DMS153 treated with DMSO at 0.1 percent for 48 hours (cell line): ENCODE measurements at regions not wholly inside any gene's neighbourhood (a gene's known extent, or its start where the extent isn't known, plus 50 kb on each side); places are given as distances from the start of the nearest gene placed in this dataset.
"Not testable (repeated sequence)": the region's sequence is repeated elsewhere in the genome, so short reads cannot be mapped to it uniquely, and the experiment has no call there.

Experiments
- DNase-seq: peaks from one replicate; lab custom pipeline; 2025; ENCODE audit not compliant: unreplicated experiment; lab: John Stamatoyannopoulos, UW

DNA sequence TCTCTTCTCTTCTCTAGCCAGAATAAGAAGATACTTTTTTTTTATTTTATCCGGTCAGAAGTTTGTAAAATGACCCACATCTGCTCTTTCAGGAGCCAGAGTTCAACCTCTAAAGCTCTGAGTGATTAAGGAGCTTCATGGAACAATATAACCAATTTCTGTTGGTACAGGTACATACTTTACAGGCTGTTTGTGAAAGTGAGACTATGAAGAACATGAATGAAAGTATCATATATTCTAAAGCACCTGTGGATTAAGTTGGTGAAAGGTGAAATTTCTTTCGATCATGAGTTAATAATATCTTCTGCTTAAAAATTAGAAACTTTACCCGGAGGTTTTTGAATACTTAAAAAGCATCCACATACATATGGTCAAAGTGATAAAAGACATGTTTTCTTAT, 65.2 kb downstream of the DMRT2 start:
- no peak for DNase-seq

DNA sequence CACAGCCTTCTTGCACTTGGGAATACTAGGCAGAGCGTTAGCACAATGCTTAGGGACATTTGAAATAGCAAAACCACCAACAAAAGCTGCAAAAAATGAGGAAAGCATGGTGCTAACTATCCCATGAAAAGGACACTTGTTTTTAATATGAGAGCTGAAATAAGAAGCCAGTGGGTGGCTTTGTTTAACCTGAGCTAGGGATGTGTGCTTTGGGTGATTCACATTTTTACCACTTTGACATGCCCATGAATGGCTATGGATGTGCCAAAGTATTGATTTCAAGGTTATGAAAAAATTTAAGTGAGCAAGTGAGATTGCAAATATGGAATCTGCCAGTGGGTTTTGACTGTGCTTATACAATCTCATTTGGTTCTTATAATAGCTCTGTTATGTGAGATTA, 67.3 kb downstream of the DMRT2 start:
- no peak for DNase-seq

DNA sequence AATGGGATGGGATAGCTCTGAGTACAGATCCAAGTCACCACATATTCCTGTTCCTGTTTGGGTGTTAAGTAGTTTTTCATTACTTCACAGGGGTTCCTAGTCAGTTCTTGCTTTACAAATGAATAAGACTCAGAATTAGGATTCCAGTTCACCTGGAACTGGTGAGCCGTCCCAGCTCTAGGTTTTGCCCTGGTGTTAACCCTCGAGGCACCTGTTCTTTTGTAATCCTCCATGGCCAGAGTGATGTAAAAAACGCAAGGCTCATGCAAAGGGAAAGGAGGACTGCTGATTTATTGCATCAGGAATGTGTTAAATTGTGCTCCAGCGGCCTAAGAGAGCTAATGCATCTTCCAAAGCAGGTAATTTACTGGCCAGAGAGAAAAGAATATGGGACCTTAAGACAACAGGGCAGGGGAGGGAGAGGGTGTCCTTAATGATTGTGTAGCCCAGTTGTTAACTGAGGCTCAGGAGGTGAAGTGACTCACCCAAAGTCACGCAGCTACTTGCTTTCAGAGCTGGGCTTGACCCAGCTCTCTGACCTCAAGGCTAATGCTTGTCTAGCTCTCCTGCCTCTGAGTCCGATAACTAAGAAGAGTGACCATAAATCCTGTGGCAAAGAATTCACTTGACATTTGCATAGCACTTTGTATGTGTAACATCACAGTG, 70.5 kb downstream of the DMRT2 start:
- DNase-seq: no peak

DNA sequence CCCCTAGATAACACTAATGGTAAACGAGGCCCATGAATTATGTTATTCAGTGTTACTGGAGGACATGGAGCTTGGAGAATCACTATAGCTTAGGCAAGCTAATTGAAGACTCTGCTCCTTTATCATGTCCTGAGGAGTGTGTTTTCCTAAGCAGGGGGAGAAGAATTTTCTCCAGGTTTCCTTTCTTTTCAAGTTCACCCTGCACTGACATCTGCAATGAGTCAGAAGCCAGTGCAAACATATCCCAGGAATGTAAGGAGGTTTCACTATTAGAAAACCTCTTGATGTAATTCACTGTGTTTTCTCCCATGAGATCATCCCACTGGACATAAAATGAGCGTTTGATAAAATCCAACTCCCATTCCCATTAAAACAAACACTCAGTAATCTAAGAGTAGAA, 75.6 kb downstream of the DMRT2 start:
- DNase-seq: no peak

DNA sequence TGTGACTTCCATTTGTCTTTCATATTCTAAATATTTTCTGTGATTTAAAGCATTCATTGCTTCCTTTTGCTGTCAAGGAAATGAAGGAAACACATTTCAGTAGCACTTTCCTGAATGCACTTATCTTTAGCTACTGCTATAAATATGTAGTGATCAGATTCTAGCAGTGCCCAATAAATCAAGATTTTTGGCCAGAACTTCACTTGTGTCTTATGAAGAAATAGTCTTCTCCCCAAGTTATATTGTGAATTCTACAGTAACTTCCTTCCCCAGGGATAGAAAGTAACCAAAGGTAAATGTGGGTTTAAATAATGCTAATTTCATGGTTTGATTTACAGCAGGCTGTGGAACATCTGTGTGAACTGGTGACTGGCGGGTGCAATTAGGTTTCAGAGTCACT, 77.9 kb downstream of the DMRT2 start:
- DNase-seq: no peak

DNA sequence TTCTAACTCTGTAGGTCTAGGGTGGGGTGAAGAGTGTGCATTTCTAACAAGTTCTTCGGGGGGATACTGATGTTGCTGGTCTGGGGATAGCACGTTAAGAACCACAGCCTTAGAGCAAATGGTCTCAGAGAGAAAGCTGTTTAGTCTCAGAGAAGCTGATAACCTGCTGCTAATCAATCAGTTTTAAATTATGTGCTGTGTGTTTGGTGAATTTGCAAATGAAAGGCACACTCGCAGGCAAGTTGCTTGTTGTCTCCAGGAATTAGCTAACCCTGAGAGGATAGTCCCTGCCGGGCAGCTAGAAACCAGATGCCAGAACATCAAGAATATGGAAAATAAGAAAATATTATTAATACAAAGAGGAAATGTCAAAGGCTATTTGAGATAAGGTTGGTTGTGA, 79.2 kb downstream of the DMRT2 start:
- no peak for DNase-seq

DNA sequence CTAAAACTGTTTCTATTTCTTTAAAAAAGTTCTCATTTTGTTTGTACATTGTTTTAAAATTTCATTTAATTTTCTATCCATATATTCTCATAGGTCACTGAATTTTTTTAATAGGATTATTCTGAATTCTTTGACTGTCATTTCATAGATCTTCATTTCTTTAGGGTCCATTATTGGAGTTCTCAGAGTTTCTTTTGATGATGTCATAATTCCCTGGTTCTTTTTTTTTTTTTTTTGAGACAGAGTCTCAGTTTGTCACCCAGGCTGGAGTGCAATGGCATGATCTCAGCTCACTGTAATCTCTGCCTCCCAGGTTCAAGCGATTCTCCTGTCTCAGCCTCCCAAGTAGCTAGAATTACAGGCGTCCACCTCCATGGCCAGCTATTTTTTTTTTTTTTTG, 89.9 kb downstream of the DMRT2 start:
- DNase-seq: no peak

DNA sequence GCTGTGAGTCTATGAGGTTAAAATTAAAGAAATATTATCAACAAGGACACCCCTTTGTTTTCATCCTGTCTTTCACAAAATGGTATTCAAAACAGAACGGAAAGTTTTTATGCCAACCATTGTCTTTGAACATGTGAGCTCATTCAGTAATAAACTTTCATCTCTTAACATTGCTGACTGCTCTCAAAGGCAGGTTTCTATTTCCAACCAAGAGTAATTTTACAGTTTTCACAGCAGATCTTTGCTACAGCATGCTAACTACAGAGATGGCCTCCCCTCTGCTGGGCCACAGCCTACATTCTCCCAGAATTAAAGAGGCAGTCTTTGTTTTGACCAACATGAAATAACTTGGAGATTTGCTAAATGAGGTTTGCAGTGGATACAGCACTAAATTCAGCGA, 101.5 kb downstream of the DMRT2 start:
- no peak for DNase-seq

DNA sequence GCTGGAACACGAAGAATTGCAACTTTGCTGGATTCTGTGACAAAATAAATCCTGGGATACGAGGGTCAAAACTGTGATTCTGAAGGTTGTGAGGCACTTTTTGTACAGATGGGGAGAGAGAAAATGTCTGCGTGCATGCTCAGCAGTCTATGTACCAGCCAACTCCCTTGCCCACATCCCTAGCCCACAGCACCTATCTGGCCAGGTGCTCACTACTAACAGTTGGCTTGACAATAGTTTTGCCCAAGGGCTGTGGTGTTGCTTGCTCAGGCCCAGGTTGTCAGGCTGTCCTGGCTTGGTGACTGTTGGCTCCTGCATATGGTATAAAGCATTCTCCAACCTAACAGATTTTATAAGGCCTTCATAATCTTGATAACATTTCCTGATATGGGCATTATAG, 102.0 kb downstream of the DMRT2 start:
- no peak for DNase-seq

DNA sequence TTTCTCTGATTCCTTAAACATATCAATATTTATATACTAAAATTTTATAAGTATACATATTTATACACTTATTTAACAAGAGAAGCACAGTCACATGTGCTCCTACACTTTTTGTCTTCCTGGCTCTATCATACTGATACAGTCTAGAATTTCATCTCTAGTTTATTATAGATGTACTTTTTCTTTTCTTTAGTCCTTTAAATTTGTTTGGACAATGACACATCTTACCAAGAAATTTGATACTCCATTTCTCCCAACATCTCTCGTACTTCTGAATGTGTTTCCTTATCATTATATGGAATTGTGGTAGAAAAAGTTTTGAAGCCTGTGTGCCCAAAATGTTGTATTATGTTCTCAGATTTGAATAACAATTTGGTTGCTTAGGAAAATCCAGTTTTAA, 104.6 kb downstream of the DMRT2 start:
- no peak for DNase-seq

DNA sequence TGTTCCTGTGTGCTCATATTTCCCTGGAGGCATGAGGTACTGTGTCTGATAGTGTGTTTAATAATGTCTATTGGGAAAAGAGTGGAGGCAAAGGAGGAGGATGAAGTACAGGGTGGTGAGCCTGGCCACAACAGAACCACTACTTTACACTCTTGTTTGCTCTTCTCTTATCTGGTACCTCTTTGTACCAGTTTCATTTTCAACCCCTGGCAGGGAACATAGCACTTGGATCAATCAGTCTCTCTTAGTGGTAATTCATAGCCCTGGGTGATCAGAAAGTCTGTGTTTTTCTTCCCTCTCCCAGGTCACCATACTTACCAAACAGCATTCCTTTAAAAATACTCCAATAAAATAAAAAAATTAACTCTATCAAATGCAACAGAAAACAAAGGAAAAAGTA, 105.4 kb downstream of the DMRT2 start:
- no peak for DNase-seq

DNA sequence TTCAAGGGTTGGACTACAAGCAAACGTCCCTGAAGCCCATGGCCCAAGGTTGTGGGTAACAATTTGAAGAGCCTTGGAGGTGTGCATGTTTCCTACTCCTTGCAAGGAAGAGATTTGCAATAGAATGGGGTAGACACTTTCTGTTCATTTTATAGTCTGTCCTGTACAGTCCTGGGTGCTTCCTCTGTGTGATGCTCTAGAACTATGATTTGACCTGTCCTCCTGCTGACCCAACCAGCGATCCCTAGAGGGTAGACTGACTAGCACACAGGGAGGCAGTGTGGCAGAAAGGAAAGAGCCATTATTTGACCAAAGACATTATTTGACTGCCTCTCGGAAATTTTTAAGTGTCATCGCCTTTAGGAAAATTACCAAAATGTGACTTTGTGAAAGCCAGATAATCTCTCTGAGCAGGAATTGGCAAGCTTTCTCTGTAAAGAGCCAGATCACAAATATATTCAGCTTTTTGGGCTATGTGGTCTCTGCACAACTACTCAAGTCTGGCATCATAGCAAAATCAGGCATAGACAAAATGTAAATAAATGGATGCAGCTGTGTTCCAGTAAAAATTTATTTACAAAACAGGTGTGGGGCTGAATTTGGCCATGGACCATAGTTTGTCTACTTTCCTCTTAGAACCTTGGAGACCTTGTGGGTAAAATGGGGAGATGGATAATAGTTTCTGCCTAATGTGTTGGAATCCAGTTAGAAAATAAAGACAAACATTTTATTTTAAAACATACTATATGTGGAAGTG, 106.8 kb downstream of the DMRT2 start:
- DNase-seq: no peak

DNA sequence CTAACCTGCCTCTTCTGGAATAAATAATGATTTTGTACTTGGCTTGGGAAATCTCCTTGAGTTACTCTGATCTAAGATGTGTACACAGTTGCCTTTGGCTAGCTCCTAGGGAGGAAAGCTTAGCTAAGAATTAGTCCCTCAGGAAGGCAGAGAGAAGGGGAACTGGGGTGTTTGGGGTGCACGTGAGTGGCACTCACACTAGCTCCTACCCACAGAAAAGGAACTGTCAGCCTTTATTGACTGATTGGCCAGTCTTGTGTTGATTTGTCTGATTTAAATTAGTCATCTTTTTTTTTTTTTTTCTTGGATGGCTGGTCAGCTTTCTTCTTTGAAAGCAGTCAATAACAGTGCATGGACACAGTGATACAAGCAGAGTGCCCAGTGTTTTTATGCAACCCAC, 107.7 kb downstream of the DMRT2 start:
- DNase-seq: no peak

DNA sequence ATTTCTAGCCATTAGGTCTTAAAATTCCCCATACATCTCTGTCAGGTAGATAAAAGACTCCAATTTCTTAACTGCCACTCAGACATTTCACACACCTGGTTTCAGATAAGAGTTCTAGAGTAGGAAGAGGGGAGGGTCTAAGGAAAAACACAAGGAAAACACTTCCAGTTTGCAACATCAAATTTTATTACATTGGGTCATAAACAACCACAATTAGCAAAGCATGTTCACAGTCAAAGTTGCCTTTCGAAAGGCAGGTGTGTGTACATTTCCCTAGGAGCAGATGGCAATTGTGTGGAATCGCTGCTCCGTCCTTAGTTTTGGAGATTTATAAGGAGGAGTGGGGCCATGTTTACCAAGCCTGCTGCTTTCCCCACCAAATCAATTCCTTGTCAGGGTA, 120.8 kb downstream of the DMRT2 start:
- DNase-seq: peak; percentile 42

DNA sequence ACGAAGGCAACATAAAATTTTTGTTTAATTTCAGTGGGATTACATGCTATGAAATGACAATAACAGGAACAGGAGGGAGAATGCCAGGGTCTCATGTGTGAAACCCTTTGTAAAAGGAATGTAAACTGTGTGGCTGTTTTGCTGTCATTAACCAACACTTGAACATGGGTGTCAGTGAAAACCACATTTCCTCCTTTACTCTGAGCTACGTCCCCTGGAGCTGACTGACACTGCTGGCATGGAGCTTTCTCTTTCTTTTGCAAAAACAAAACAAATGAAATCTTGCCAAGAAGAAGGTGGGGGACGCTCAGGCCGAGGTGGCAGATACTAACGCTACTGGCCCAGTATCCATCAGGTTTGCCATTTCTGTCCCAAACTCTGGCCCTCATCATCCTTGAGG, 121.4 kb downstream of the DMRT2 start:
- no peak for DNase-seq

DNA sequence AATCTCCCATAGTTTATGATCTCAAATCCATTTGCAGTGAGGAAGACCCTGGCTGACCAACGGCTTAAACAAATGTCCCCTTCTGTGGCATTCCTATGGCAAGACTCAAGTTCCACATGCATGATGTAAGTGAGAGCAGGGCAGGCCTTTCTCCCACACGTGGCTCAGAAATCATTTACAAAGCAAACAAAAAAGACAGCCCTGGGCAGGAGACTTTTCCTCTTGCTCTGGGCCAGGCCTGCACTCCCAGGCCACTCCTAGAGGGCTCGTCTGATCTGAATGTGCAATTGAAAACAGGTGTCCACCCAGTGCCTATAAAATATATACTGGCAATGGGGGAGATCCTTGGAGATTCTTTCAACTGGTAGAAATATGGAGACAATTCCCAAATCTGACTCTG, 123.1 kb downstream of the DMRT2 start:
- DNase-seq: no peak

DNA sequence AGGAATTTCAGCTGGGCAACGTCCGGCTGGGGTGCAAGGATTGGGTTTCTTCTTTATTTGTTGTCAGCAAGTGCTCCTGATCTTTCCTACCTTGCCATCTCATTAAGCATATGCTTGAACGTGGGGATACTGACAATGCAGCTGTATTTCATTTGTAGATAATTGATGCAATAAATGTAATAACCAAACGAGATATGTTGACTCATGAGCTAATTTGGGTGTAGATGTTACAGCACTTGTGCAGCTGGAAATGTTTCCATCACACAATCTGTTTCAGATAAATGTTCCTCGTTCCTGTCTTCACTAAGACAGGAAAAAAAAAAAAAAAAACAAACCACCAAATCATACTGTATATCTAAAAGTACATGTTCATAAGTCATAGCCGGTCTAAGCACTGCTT, 123.8 kb downstream of the DMRT2 start:
- no peak for DNase-seq

DNA sequence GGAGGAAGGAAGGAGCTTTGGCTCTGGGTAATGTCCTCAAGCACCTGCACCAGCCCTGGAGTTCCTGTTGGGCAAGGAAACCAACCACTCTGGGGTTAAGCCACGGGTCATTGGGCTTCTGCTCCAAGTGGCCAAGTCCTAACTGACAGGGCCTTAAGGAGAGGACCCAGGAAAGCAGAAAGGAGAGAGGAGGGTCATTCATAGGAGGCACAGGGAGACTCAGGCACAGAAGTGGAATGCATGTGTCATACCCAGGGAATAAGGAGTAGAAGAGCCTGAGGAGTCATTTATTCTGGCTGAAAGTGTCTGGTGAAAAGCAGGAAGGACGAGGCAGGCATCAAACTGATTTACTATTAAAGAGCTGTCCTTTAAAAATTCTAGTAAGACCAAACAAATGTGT, 129.2 kb downstream of the DMRT2 start:
- DNase-seq: no peak

DNA sequence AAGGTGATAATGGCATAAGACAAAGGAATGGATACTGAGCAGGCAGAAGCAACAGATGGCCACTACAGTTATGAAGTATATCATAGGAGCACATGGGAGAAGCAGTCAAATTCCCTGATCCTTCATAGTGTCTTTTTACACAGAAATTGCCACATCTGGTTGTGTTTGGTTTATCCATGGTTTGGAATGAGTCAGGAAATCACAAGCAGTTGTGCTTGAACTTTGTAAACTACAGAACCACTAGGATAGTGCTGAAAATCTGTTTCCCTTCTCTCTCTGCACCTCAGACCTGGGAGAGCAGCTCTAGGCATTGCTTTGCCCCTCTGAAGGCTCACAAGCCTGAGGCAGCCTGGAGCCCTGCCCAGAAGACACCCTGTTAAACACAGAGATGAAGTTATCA, 134.0 kb downstream of the DMRT2 start:
- no peak for DNase-seq

DNA sequence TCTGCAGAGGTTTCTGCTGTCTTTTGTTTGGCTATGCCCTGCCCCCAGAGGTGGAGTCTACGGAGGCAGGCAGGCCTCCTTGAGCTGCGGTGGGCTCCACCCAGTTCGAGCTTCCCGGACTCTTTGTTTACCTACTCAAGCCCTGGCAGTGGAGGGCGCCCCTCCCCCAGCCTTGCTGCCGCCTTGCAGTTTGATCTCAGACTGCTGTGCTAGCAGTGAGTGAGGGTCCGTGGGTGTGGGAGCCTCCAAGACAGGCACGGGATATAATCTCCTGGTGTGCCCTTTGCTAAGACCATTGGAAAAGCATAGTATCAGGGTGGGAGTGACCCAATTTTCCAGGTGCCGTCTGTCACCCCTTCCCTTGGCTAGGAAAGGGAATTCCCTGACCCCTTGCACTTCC, 137.0 kb downstream of the DMRT2 start:
- DNase-seq: not testable (repeated sequence)

DNA sequence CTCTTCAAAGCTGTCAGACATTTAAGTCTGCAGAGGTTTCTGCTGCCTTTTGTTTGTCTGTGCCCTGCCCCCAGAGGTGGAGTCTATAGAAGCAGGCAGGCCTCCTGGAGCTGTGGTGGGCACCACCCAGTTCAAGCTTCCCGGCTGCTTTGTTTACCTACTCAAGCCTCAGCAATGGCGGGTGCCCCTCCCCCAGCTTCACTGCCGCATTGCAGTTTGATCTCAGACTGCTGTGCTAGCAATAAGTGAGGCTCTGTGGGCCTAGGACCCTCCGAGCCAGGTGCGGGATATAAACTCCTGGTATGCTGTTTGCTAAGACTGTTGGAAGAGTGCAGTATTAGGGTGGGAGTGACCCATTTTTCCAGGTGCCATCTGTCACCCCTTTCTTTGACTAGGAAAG, 145.5 kb downstream of the DMRT2 start:
- DNase-seq: not testable (repeated sequence)

DNA sequence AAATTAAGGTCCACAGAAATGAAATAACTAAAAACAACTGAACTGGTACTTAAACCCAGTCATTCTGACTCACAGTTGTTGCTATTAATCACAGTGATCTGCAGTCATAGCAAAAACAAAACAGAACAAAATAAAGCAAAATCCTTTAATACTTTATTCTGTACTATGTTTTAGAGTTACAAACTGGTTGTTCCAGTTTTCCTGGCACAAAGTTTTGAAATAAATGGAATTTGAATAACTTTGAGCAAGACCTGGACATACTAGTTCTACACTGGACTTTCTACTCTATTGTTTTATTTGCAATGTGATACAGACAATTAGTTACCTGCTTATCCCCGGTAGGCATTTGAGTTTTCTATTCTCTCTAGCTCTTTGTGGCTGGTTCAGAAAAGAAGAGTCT, 147.9 kb downstream of the DMRT2 start:
- DNase-seq: no peak

DNA sequence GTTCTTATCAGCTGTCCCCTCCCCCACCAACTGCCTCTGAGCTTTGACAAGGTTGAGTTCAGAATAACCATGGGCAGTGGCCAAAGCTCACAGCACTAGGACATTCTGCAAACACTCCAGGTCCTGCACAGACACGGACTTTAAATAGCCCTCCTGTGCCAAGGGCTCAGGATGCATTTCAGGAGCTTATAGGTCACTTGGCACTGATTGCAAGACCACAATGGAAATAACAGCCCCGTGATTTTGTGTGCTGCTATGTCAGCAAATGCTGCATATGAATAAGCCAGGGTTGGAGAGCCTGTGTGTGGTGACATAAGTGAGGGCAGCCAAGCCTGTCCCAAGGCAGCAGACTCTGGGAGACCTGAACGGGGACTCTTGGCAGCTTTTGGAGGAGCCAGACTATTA, 150.7 kb downstream of the DMRT2 start:
- DNase-seq: no peak
